ENCODE measurements at regions not wholly inside any gene's neighbourhood (a gene's known extent, or its start where the extent isn't known, plus 50 kb on each side); places are given as distances from the start of the nearest gene placed in this dataset.

DNA sequence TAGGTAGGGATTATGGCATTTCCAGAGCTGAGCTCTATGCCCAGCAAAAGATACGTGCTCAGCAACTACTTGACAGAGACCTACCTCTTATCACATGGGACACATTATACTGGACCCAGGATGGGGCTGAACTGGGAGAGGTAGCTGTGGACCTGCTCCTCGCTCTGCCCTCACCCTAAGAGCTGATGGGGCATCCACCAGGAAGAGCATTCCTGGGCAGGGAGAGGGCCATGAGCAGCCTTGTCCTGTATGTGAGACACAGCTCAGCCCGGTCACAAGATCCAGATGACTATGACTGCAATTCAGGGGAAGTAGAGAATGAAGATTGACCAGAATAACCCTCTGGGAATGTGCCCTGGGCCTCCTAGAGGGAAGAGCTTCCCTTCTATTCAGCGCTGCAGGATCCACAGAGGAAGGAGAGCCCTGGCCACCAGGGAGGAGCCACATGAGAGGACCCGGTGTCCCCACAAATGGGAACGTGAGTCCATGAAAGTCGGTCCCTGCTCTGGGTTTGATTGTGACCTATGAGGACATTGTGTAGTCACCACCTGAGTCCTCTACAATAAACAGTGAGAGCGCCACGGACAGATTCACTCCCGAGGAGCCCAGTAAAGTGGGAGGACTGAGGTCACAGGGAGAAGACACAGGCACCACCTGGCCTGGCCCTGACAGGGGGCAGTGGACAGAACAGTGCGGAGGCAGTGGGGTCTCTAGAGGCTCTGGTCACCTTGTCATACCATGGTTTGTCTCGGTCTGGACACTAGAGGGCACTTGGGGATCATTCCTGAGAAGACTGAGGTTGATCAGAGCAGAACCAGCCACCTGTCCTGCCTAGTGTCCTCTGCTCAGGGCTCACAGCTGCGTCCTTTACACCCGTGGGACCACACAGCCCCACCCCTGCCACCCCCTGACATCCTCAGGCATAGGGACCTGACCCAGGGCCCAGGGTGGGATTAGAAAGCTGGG lies 99.5 kb downstream of the ZNF280B start:
- TF ChIP-seq POLR2A (IDR thresholded peaks at IDR 0.05) (no peak), POLR2AphosphoS5 (IDR thresholded peaks at IDR 0.05; ENCODE audit: insufficient read depth in 1 of 2, low read depth in 1 of 2) (no peak)
- TF ChIP-seq, protein P1, sequence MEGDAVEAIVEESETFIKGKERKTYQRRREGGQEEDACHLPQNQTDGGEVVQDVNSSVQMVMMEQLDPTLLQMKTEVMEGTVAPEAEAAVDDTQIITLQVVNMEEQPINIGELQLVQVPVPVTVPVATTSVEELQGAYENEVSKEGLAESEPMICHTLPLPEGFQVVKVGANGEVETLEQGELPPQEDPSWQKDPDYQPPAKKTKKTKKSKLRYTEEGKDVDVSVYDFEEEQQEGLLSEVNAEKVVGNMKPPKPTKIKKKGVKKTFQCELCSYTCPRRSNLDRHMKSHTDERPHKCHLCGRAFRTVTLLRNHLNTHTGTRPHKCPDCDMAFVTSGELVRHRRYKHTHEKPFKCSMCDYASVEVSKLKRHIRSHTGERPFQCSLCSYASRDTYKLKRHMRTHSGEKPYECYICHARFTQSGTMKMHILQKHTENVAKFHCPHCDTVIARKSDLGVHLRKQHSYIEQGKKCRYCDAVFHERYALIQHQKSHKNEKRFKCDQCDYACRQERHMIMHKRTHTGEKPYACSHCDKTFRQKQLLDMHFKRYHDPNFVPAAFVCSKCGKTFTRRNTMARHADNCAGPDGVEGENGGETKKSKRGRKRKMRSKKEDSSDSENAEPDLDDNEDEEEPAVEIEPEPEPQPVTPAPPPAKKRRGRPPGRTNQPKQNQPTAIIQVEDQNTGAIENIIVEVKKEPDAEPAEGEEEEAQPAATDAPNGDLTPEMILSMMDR (IDR thresholded peaks at IDR 0.05): no peak
- H3K4me3 ChIP-seq: no peak overlapping the region
- H3K4me1 ChIP-seq: no peaks in the 10 kb centered on the region
- no peak overlapping the region for H3K27ac ChIP-seq
- peak; percentile 70 to 82 for DNase-seq (ENCODE audit: extremely low spot score in 2 of 2)
- H3K27me3 ChIP-seq: no peaks in the 10 kb centered on the region
- H3K36me3 ChIP-seq: no peaks in the 10 kb centered on the region
- no peaks in the 10 kb centered on the region for H3K9me3 ChIP-seq
- intact Hi-C loops (cut with DNase I): no loop called here

DNA sequence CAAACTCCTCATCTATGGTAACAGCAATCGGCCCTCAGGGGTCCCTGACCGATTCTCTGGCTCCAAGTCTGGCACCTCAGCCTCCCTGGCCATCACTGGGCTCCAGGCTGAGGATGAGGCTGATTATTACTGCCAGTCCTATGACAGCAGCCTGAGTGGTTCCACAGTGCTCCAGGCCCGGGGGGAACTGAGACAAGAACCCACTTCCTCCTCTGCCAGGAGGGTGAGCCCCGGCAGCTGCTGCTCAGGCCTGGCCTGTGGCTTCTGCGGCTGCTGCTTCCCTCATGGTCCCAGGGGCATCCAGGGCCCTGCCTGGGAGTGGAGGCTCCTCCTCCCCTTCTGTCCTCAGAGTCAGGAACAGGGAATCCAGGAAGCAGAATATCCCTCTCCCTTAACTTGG lies 98.4 kb downstream of the ZNF280B start:
- H3K27me3 ChIP-seq: no peaks in the 10 kb centered on the region
- peak; percentile 62 to 90 for DNase-seq (ENCODE audit: extremely low spot score in 2 of 2)

DNA sequence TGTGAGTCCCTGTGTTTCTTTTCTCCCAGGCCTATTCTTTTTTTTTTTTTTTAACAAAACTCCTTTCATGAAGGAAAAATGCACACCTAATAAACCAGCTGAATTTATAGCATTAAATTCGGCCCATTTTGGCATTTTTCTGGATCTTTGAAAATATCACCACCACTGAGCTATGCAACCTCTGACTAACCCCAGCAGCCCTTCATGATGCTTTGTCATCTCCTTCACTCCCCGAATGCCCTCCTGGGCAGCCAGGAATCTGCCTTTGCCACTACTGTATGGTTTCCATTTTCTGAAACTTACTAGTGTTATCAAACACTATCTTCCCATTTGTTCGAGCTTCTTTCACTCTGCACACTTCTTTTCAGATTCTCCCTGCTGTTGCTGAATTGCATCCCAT lies 97.9 kb downstream of the ZNF280B start:
- Histone ChIP-seq H3K27me3 (no peaks in the 10 kb centered on the region), H3K36me3 (no peaks in the 10 kb centered on the region), H3K4me3 (no peak overlapping the region), H3K9me3 (no peaks in the 10 kb centered on the region), H3K4me1 (no peaks in the 10 kb centered on the region), H3K27ac (no peak overlapping the region)
- DNase-seq (ENCODE audit: extremely low spot score in 2 of 2): no peak
- intact Hi-C loops (cut with DNase I): no loop called here
- TF ChIP-seq, protein P1 (IDR thresholded peaks at IDR 0.05): no peak
- TF ChIP-seq POLR2AphosphoS5 (IDR thresholded peaks at IDR 0.05; ENCODE audit: insufficient read depth in 1 of 2, low read depth in 1 of 2): no peak
- TF ChIP-seq POLR2A (IDR thresholded peaks at IDR 0.05): no peak

More for the DNA sequence above, 98.4 kb downstream of the ZNF280B start:
- TF ChIP-seq, protein P1 (IDR thresholded peaks at IDR 0.05): no peak
- TF ChIP-seq POLR2AphosphoS5 (IDR thresholded peaks at IDR 0.05; ENCODE audit: insufficient read depth in 1 of 2, low read depth in 1 of 2): no peak
- H3K36me3 ChIP-seq: no peaks in the 10 kb centered on the region
- no peak overlapping the region for H3K4me3 ChIP-seq
- H3K27ac ChIP-seq: no peak overlapping the region
- H3K4me1 ChIP-seq: no peaks in the 10 kb centered on the region
- H3K9me3 ChIP-seq: no peaks in the 10 kb centered on the region
- intact Hi-C loops (cut with DNase I): no loop called here

DNA sequence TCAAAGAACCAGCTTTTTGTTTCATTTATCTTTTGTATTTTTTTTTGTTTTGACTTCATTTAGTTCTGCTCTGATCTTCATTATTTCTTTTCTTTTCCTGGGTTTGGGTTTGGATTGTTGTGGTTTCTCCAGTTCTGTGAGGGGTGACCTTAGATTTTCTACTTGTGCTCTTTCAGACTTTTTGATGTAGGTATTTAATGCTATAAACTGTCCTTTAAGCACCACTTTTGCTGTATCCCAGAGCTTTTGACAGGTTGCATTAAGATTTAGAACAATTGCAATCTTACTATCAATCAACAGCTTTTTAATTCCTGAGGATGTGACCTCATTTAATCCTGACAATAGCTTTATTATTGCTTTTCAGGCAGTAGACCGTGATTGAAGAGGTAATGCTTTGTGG lies 94.3 kb downstream of the ZNF280B start:
- DNase-seq (ENCODE audit: extremely low spot score in 2 of 2): no peak
- H3K4me1 ChIP-seq: no peaks in the 10 kb centered on the region
- H3K27me3 ChIP-seq: no peaks in the 10 kb centered on the region
- no peak overlapping the region for H3K27ac ChIP-seq
- H3K4me3 ChIP-seq: no peak overlapping the region
- intact Hi-C loops (cut with DNase I): no loop called here
- no peaks in the 10 kb centered on the region for H3K36me3 ChIP-seq
- TF ChIP-seq POLR2AphosphoS5 (IDR thresholded peaks at IDR 0.05; ENCODE audit: insufficient read depth in 1 of 2, low read depth in 1 of 2) (no peak), POLR2A (IDR thresholded peaks at IDR 0.05) (no peak)
- TF ChIP-seq, protein P1 (IDR thresholded peaks at IDR 0.05): no peak
- H3K9me3 ChIP-seq: no peaks in the 10 kb centered on the region

All from vagina (tissue), 2 donors.